Keratinocyte (primary cell): ENCODE measurements at regions not wholly inside any gene's neighbourhood (a gene's known extent, or its start where the extent isn't known, plus 50 kb on each side); places are given as distances from the start of the nearest gene placed in this dataset.

ENCODE experiments used
- CTCF ChIP-seq, 3 experiments: IDR thresholded peaks in 1 of 3; conservative IDR thresholded peaks in 1 of 3; optimal IDR thresholded peaks in 1 of 3; 2 replicates in 2 of 3; 3 replicates in 1 of 3; pipeline versions ENCODE3 to v1.5.1; 2011; ENCODE audit warnings: low read length in 3 of 3, mild to moderate bottlenecking in 3 of 3, moderate library complexity in 2 of 3, control low read depth in 1 of 3, inconsistent platforms in 1 of 3; ENCODE audit not compliant: insufficient read depth in 2 of 3; ENCODE audit errors: extremely low read depth in 1 of 3
- EZH2 ChIP-seq: IDR thresholded peaks from one replicate; pipeline ENCODE4 v1.6.1; 2012; ENCODE audit warnings: inconsistent platforms, mild to moderate bottlenecking, low read length, moderate library complexity

- TF ChIP-seq CTCF (optimal IDR thresholded peaks at IDR 0.05 in 1 of 3, IDR thresholded peaks at IDR 0.05 in 1 of 3, conservative IDR thresholded peaks at IDR 0.05 in 1 of 3; ENCODE audit: extremely low read depth in 1 of 3, insufficient read depth in 2 of 3, low read length in 3 of 3) (no peak), EZH2 (no peak)
Measured at GRCh38 chr5:130502702-130503101, 598.4 kb downstream of the CHSY3 start.
